HG03103 (cell line): ENCODE measurements at regions not wholly inside any gene's neighbourhood (a gene's known extent, or its start where the extent isn't known, plus 50 kb on each side); places are given as distances from the start of the nearest gene placed in this dataset.
"Not testable (repeated sequence)": the region's sequence is repeated elsewhere in the genome, so short reads cannot be mapped to it uniquely, and the experiment has no call there.

Source experiments
- ATAC-seq: cut with Tn5 transposase; IDR thresholded peaks from one replicate; pipeline ENCODE4 v1.9.1; 2021; ENCODE audit warnings: low read depth; ENCODE audit not compliant: unreplicated experiment

GRCh38 chr6:74451953-74452352 lies 753.9 kb downstream of the COL12A1 start:
- no peak for ATAC-seq

GRCh38 chr6:74448850-74449249 lies 752.8 kb downstream of the CD109 start:
- no peak for ATAC-seq

- ATAC-seq, result no peak
These were observed 751.0 kb downstream of the CD109 start for GRCh38 chr6:74447013-74447412.

- no peak for ATAC-seq
These were observed 743.3 kb downstream of the CD109 start for GRCh38 chr6:74439123-74439811.

GRCh38 chr6:74438395-74438794 lies 742.4 kb downstream of the CD109 start:
- not testable (repeated sequence) for ATAC-seq

- ATAC-seq, result no peak
These were observed 738.2 kb downstream of the CD109 start for GRCh38 chr6:74434171-74434570.

- ATAC-seq, result no peak
These were observed 736.0 kb downstream of the CD109 start for GRCh38 chr6:74431873-74432580.

GRCh38 chr6:74420221-74420620 lies 724.2 kb downstream of the CD109 start:
- no peak for ATAC-seq

- no peak for ATAC-seq
These were observed 719.1 kb downstream of the CD109 start for GRCh38 chr6:74415056-74415455.

- no peak for ATAC-seq
These were observed 714.6 kb downstream of the CD109 start for GRCh38 chr6:74410630-74411029.

GRCh38 chr6:74409447-74409846 lies 713.4 kb downstream of the CD109 start:
- no peak for ATAC-seq

GRCh38 chr6:74408844-74409243 lies 712.8 kb downstream of the CD109 start:
- no peak for ATAC-seq

GRCh38 chr6:74404366-74404765 lies 708.4 kb downstream of the CD109 start:
- ATAC-seq, result no peak

GRCh38 chr6:74402781-74403180 lies 706.8 kb downstream of the CD109 start:
- no peak for ATAC-seq

- ATAC-seq, result not testable (repeated sequence)
These were observed 682.4 kb downstream of the CD109 start for GRCh38 chr6:74378437-74378836.

GRCh38 chr6:74369556-74369993 lies 673.6 kb downstream of the CD109 start:
- ATAC-seq, result no peak

GRCh38 chr6:74368746-74369145 lies 672.7 kb downstream of the CD109 start:
- ATAC-seq, result no peak

- ATAC-seq, result no peak
These were observed 670.6 kb downstream of the CD109 start for GRCh38 chr6:74366634-74367033.

GRCh38 chr6:74362391-74362790 lies 666.4 kb downstream of the CD109 start:
- no peak for ATAC-seq

- no peak for ATAC-seq
These were observed 661.3 kb downstream of the CD109 start for GRCh38 chr6:74357321-74357720.

- ATAC-seq, result no peak
These were observed 660.4 kb downstream of the CD109 start for GRCh38 chr6:74356391-74356790.

- no peak for ATAC-seq
These were observed 651.0 kb downstream of the CD109 start for GRCh38 chr6:74346936-74347535.
